Gastroesophageal sphincter (tissue), 3 donors: ENCODE measurements at regions not wholly inside any gene's neighbourhood (a gene's known extent, or its start where the extent isn't known, plus 50 kb on each side); places are given as distances from the start of the nearest gene placed in this dataset.
"Not testable (repeated sequence)": the region's sequence is repeated elsewhere in the genome, so short reads cannot be mapped to it uniquely, and the experiment has no call there.

ENCODE experiments used
- POLR2A ChIP-seq, 2 donors: fragments of 450-650 bp; IDR thresholded peaks; one replicate each; pipeline ENCODE4 v1.6.1; 2017; ENCODE audit warnings: antibody characterized with exemption in 2 of 2, mild to moderate bottlenecking in 2 of 2, moderate library complexity in 1 of 2
- POLR2AphosphoS5 ChIP-seq: sonication (generic); formaldehyde crosslinking; IDR thresholded peaks from one replicate; pipeline ENCODE4 v1.6.1; 2017; ENCODE audit warnings: antibody characterized with exemption
- TF ChIP-seq, protein P1 (sequence below), 4 experiments: fragments of 200-600 bp in 2 of 4; fragments of 450-650 bp in 2 of 4; sonication (generic) in 1 of 4; IDR thresholded peaks; one replicate each; pipeline ENCODE4 v1.5.1; 2017 to 2019; ENCODE audit warnings: antibody characterized with exemption in 4 of 4, mild to moderate bottlenecking in 2 of 4, moderate library complexity in 2 of 4

- TF ChIP-seq, protein P1, sequence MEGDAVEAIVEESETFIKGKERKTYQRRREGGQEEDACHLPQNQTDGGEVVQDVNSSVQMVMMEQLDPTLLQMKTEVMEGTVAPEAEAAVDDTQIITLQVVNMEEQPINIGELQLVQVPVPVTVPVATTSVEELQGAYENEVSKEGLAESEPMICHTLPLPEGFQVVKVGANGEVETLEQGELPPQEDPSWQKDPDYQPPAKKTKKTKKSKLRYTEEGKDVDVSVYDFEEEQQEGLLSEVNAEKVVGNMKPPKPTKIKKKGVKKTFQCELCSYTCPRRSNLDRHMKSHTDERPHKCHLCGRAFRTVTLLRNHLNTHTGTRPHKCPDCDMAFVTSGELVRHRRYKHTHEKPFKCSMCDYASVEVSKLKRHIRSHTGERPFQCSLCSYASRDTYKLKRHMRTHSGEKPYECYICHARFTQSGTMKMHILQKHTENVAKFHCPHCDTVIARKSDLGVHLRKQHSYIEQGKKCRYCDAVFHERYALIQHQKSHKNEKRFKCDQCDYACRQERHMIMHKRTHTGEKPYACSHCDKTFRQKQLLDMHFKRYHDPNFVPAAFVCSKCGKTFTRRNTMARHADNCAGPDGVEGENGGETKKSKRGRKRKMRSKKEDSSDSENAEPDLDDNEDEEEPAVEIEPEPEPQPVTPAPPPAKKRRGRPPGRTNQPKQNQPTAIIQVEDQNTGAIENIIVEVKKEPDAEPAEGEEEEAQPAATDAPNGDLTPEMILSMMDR (IDR thresholded peaks at IDR 0.05): not testable (repeated sequence)
- TF ChIP-seq POLR2AphosphoS5; POLR2A (IDR thresholded peaks at IDR 0.05): not testable (repeated sequence)
These were observed 1645.2 kb upstream of the B3GALT2 start for GRCh38 chr1:194831595-194831994.
